Right lobe of liver (tissue), 4 donors: ENCODE measurements at regions not wholly inside any gene's neighbourhood (a gene's known extent, or its start where the extent isn't known, plus 50 kb on each side); places are given as distances from the start of the nearest gene placed in this dataset.

Source experiments
- CTCF ChIP-seq, 4 donors: fragments of 200-600 bp in 3 of 4; fragments of 450-650 bp in 1 of 4; IDR thresholded peaks; one replicate each; pipeline versions ENCODE4 v1.5.1 to v1.8.0; 2016 to 2022; ENCODE audit warnings: antibody characterized with exemption in 4 of 4, mild to moderate bottlenecking in 2 of 4
- POLR2A ChIP-seq: fragments of 450-650 bp; IDR thresholded peaks from one replicate; pipeline ENCODE4 v1.6.1; 2017; ENCODE audit warnings: antibody characterized with exemption, mild to moderate bottlenecking
- donor health status: DM: no; HTN: no; CAD: no.
- donor health status: DM: no; HTN: no; CAD: no.
- donor health status: DM: no; HTN: yes; CAD: no.

DNA sequence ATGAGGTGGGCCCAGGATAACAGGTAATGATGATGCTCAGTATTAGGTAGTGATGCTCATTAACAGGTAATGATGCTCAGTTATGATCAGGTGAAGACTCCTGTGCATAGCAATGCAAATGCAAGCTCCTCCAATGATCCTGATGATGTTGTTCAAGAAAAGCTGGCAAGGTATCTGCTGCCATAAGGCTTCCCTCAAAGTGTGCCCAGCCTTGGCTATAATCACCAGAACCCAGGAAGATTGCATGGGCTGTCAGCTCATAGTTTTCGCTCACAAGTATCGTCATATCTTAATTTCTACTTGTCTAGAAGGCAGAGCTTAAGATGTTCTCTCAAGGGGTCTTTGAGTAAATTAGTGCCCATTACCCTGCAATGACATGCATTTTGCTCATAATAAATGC lies 366.2 kb upstream of the CLNK start:
- TF ChIP-seq CTCF (IDR thresholded peaks at IDR 0.05) (no peak), POLR2A (no peak)
